Stimulated activated CD4-positive, alpha-beta T cell treated with anti-CD3 and anti-CD28 coated beads, Interleukin-15, amount 100 ng/mL, for 48 hours (primary cell): ENCODE measurements at regions not wholly inside any gene's neighbourhood (a gene's known extent, or its start where the extent isn't known, plus 50 kb on each side); places are given as distances from the start of the nearest gene placed in this dataset.

Experiments used
- DNase-seq, 2 donors: peaks; one replicate each; pipeline ENCODE4 v3.0.0-alpha.2; 2020; ENCODE audit warnings: low read depth in 2 of 2

DNA sequence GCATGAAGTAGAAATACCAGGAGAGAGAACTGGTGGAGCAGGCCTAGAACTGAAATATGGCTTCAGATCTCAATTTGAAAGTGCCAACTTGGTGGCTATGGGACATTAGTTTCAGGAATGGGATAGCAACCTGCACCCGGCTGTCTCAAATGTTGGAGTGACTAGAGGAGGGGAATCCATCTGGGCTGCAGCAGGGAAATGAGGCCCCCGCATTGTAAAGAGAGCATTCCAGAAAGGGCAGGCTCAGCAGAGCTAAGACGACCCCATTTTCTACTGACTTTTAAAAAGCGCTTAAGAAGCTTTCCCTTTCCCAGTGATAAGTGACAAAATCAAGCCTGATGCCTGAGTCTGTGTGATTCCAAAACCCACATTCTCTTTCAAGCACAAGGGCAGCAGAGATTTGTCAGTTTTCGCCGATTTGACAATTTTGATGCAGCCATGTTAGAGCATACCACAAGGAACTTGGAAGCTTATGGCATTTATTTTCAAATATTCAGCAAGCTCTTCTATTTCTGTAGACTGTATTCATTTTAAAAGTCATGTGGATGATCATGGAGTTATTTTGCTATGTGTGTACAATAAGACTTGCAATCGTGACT, 119.8 kb upstream of the ARHGAP28 start:
- DNase-seq: no peak

- no peak for DNase-seq
These were observed 119.0 kb upstream of the ARHGAP28 start for GRCh38 chr18:6610466-6610865.

GRCh38 chr18:6613581-6613980, 115.9 kb upstream of the ARHGAP28 start:
- no peak for DNase-seq

DNA sequence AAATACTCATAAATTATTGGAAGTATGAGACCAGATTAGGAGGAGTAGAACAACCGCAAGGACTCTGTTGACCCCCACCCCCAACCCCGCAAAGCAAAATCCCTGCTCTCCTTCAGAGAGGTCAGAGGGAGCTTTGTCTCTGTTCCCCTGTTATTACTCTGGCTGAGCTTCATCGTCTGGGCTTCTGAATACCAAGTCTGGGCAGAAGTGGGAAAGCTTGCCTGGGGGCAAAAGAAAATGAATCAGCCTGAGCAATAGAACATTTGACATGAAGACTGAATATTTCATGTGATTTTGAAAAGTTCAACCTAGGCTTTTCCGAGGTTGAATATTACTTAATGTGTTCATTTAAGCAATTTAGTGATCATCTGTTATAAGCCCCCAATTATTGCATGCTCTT, 114.6 kb upstream of the ARHGAP28 start:
- no peak for DNase-seq

GRCh38 chr18:6616981-6617380, 112.5 kb upstream of the ARHGAP28 start:
- no peak for DNase-seq

GRCh38 chr18:6621437-6621836, 108.1 kb upstream of the ARHGAP28 start:
- no peak for DNase-seq

DNA sequence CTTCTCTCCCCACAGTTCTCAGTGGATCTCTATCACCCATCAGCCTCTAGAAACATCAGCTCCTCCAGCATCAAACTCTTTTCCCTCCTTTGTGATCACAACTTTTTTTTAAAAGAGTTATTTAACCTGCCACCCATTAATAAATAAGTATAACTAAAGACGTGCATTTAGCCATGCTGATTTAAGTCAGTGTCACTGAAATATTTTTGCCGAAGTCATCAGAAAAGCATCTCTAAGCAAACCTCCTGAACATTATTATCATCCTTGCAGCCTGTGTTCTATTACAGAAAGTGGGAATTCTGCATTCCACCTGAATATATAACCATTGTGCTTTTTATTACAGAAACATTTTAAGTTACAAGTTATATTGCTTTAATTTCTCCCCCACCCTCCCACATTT, 106.2 kb upstream of the ARHGAP28 start:
- no peak for DNase-seq

DNA sequence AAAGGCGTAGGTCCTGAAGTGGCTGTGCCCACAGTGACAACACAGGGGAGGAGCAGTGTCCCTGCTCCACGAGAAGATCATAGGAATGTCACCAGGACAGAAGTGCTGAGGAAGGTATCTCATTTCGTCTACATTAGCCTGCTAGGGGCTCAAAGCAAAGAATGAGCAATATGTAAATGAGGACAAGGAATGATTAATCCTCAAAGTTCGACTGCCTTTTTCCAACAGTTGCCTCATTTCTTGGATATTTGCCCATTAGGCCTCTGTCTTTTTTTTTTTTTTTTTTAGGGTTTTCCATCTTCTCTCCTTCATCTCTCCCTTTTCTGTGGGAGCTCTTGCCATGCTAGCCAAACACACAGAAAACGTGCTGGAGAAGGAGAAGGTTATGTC, 105.2 kb upstream of the ARHGAP28 start:
- no peak for DNase-seq

GRCh38 chr18:6624661-6625311, 104.7 kb upstream of the ARHGAP28 start:
- no peak for DNase-seq

GRCh38 chr18:6625481-6625880, 104.0 kb upstream of the ARHGAP28 start:
- DNase-seq: no peak

- DNase-seq: no peak
These were observed 103.1 kb upstream of the ARHGAP28 start for GRCh38 chr18:6626457-6626856.

DNA sequence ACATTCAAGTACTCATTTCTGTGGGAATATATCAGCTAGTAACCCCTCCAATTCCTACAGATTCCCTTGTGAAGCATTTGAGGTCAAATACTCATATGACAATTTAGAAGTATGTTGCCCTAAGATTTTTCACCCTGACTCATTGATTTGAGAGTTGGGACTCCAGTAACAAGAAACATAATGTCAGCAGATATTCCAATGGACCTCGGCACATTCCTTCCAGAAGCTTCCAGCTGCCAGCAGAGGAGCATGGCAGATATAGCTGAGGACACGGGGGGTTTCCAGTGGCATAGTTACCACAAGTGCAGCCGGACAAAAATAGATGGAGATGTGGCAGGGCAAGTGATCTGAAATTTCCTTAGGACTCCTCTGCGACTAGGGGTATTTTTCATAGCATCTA, 101.9 kb upstream of the ARHGAP28 start:
- no peak for DNase-seq

- DNase-seq: no peak
These were observed 101.3 kb upstream of the ARHGAP28 start for GRCh38 chr18:6628187-6628586.

DNA sequence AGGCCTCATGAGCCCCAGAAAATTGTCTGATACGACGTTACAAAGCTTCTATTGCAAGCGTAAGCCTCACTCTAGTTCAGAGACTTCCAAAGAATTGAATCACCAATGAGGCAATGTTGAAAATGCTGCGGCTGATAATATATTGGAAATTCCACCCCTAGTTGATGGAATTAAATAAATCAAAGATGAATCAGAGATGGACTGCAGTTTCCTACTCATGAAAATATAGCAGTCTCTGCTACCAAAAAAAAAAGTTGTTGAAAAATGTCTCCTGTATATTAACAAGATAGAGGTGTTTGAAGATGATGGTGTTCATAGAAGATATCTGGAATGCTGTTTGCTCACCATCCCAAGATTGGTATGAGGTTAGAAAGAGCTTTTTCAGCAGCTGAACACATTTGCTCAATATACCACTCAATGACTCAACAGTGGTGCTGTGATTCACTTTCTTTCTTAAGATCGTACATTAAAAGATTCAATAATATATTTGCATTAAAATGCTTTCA, 99.8 kb upstream of the ARHGAP28 start:
- no peak for DNase-seq

GRCh38 chr18:6633310-6633709, 96.2 kb upstream of the ARHGAP28 start:
- no peak for DNase-seq

DNA sequence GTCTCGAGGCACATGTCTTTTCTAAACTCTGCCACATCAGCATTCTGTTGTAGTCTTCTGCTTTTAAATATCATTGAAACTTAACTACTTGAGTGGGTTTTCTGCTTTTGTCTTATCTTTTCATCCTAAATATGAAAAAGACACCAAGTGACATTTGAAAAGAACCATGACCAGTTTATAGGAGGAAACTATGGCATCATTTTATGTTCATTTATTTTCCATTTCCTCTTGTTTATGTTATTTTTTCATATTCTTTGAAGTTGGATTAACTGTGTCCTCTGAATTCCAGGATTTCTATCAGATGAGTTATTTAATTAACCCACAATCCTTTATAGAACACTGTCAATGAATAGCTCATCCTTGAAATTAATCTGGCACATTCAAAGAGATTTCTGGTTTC, 93.4 kb upstream of the ARHGAP28 start:
- no peak for DNase-seq

GRCh38 chr18:6638447-6638846, 91.1 kb upstream of the ARHGAP28 start:
- no peak for DNase-seq

DNA sequence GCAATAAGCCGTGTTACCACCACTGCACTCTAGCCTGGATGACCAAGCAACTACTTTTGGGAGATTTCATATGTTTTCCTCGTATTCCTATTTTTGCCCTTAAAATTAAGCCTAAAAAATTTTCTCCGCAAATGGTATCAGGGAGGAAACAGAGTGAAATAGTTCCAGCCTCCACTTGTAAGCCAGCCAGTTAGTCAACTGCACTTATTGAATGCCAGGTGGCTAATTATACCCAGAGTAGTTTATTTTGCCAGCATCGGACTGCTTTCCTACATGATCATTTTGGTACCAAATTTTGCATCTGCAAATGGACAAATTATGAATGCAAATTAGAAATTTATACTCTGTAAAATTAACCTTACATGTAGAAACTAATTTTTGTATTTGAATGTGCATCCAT, 90.2 kb upstream of the ARHGAP28 start:
- DNase-seq: no peak

DNA sequence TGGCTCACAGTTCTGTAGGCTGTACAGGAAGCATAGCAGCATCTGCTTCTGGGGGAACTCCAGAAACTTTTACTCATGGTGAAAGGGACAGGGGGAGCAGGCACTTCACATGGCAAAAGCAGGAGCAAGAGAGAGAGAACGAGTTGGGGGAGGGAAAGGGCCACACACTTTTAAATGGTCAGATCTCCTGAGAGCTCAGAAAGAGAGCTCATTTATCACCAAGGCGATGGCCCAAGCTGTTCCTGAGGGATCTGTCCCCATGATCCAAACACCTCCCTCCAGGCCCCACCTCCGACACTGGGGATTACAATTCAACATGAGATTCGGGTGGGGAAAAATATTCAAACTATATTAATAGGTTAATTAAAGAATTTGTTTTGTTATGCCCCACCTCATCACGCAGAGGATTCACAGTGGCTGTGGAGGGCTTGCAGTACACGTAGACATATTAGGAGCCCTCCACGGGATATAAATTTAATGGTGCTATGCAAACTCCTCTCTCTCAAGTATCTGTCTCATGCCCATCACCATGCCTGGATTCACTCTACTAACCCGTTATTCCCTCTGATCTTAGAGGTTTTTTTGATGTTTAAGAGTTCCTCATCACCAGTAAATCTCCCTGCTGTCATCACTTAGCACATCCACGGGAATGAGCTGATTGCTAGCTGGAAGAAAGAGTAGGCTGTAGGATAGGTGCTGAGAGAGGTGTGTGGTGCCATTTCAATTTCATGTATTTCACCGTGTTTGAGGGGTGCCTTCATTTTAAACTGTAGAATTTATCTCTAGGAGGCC, 84.5 kb upstream of the ARHGAP28 start:
- no peak for DNase-seq

DNA sequence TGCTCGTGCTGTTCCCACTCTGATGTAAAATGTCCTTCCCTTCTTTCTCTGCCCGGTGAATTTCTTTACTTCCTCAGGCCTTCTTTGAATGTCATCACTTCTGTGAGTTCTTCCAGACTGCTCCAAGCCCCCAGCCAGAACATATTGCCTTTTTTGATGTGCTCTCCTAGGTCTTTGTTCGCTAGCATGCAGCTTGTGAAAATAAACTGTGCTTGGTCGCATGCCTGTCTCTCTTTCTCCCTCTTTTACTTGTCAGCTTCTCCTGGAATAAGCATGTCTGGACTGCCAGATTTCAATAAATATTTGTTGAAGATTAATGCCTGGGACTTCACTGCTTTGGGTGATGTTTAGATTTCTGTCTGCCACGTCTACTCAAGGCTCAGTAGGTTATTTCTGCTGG, 82.7 kb upstream of the ARHGAP28 start:
- no peak for DNase-seq

DNA sequence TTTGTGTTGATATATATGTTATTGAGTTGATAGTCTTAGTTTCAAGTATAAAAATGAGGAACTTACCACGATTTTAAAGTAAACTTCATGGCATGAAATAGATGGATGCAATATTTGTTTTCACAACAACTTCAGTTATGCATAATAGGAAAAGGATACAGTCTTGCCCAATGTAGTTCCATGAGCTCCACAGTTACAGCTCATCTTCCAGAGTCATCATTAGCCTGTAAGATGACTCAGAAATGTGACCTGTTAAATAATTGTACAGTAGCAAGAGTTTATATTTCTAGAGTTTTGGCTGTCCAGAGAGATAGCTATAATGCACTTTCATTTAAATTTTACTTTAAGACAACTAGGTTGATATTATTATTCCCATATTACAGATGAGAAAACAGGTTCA, 80.9 kb upstream of the ARHGAP28 start:
- DNase-seq: no peak

GRCh38 chr18:6649421-6650126, 79.9 kb upstream of the ARHGAP28 start:
- no peak for DNase-seq
